ENCODE measurements at regions not wholly inside any gene's neighbourhood (a gene's known extent, or its start where the extent isn't known, plus 50 kb on each side); places are given as distances from the start of the nearest gene placed in this dataset.

GRCh38 chr1:37299216-37299615 is 175.2 kb upstream of the ZC3H12A start:
- TF ChIP-seq, protein P1, sequence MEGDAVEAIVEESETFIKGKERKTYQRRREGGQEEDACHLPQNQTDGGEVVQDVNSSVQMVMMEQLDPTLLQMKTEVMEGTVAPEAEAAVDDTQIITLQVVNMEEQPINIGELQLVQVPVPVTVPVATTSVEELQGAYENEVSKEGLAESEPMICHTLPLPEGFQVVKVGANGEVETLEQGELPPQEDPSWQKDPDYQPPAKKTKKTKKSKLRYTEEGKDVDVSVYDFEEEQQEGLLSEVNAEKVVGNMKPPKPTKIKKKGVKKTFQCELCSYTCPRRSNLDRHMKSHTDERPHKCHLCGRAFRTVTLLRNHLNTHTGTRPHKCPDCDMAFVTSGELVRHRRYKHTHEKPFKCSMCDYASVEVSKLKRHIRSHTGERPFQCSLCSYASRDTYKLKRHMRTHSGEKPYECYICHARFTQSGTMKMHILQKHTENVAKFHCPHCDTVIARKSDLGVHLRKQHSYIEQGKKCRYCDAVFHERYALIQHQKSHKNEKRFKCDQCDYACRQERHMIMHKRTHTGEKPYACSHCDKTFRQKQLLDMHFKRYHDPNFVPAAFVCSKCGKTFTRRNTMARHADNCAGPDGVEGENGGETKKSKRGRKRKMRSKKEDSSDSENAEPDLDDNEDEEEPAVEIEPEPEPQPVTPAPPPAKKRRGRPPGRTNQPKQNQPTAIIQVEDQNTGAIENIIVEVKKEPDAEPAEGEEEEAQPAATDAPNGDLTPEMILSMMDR (IDR thresholded peaks at IDR 0.05) = no peak
- TF ChIP-seq POLR2A (IDR thresholded peaks at IDR 0.05) = no peak

Data from body of pancreas (tissue), 4 donors.